ENCODE measurements at regions not wholly inside any gene's neighbourhood (a gene's known extent, or its start where the extent isn't known, plus 50 kb on each side); places are given as distances from the start of the nearest gene placed in this dataset.
A peak's percentile ranks its signal among the peaks of the same experiment; 100 is the strongest.
"Not testable (repeated sequence)": the region's sequence is repeated elsewhere in the genome, so short reads cannot be mapped to it uniquely, and the experiment has no call there.

GRCh38 chrX:5683996-5684395 is 544.7 kb downstream of the NLGN4X start:
- no peak for DNase-seq

DNA sequence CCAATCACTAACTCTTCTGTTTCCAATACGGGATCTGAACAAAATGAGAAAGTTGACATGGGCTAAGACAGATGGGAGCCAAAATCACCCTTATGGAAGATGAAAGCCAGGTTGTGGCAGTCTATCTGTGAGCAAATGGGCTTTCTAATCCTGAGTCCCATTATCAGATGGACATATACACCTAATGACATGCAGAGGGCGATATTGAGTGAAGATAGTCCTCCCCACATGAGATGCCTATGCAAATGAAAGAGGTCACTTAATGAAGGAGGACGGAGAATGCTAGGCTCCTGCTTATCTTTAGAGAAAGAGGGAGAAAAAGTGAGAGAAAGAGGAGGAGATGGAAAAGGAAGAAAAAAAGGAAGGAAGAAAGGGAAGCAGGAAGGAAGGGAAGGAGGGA is 547.5 kb downstream of the NLGN4X start:
- DNase-seq: no peak

DNA sequence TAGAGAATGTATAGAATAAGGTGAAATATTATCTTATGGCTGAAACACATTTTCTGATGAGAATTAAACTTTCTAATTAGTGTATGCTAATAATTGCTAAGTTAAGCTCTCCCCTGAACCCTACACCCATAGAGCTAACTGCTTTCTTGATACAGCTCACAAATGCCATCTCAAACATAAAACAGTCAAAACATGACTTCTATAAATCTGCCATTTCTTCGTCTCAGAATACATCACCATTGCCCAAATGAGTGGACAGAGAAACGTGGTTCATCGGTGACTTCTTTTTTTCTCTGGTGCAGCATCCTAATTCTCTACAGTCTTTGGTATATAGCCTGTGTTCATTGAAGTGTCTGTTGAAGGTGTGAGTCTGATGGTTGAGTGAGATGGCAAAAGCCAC is 554.6 kb downstream of the NLGN4X start:
- DNase-seq: no peak

GRCh38 chrX:5672099-5672498 is 556.6 kb downstream of the NLGN4X start:
- DNase-seq: no peak

DNA sequence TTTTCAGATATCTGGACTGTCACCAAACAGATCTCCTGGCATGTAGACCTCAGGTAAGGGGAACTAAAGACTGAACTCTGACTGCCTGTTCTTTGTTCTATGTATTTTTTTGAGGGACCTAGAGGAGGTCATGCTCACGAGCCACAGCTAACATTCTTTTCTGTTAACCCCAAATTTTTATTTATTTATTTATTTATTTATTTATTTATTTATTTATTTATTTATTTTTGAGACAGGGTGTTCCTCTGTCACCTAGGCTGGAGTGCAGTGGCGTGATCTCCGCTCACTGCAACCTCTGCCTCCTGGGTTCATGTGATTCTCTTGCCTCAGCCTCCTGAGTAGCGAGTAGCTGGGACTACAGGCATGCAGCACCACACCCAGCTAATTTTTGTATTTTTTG is 562.0 kb downstream of the NLGN4X start:
- not testable (repeated sequence) for DNase-seq

DNA sequence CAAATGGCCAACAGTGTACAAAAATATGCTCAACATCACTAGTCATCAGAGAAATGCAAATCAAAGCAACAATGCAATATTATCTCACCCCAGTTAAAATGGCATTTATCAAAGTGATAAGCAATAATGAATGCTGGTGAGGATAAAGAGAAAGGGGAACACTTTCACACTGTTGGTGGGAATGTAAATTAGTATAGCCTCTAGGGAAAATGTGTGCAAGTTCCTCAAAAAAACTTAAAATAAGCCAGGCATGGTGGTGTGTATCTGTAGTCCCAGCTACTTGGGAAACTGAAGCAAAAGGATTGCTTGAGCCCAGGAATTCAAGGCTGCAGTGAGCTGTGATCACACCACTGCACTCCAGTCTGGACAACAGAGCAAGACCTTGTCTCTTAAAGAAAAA is 572.1 kb downstream of the NLGN4X start:
- no peak for DNase-seq

GRCh38 chrX:5650904-5651303 is 577.8 kb downstream of the NLGN4X start:
- no peak for DNase-seq

DNA sequence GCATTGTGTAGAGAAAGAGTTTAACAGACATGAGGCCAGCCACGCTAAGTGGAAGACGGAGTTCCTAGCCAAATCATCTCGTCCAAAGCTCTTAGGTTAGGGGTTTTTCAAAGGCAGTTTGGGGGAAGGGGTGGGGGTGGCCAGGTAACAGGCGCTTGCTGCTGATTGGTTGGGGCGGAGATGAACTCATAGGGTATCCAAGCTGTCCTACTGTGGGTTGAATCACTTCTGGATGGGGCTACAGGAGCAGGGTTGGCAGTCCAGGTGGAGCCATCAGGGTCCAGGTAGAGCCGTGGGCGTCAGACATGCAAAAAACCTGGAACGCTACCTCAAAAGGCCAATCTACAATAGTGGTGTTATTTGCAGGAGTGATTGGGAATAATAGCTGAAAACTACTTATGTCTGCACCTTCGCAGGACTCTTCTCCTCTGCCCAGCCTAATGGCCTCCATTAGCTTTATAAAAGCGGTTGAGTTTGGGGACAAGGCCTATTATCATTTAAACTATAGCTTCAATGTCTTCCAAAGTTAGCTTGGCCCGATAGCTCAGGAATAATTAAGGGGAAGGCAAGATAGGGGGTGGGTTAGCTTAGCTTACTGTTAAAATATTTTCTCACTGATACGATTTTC is 579.6 kb downstream of the NLGN4X start:
- no peak for DNase-seq

DNA sequence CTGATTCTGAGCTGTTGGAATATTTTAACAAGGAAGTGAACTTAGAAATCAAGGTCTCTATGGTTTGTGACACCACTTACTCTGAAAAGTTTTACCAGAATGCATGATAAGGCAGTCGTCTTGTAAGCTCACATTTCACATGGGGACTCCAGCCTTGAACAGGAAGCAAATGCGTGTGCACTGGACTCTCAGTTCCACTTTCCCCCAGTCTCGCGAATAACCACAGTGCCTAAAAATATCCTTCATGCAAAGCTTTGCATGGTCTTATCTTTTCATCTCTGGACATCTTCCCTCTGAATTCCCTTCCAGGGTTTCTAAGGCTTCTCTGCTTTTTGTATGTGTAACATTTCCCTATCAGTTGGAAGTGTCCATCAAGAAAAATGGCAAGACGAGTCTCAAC is 581.8 kb downstream of the NLGN4X start:
- no peak for DNase-seq

DNA sequence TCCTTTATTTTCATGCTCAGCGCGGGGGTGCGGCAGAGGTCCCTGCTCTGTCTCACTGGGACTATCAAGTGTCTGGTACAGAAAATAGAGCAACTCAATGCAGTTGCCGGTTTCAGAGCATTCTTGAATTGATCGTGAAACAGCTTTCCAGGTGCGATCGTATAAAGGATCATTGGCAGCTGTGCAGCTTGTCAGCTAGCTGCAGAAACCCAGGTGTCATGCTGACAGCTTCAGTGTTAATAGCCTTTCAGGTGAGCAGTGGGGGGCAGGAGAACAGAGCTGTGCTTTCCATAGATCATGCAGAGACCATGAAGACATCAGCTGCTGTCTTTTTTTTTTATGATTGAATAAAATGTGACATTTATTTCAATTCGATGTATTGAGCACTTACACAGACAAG is 583.9 kb downstream of the NLGN4X start:
- peak; percentile 9 for DNase-seq

- DNase-seq: no peak
Measured at GRCh38 chrX:5640071-5640470, 588.6 kb downstream of the NLGN4X start.

DNA sequence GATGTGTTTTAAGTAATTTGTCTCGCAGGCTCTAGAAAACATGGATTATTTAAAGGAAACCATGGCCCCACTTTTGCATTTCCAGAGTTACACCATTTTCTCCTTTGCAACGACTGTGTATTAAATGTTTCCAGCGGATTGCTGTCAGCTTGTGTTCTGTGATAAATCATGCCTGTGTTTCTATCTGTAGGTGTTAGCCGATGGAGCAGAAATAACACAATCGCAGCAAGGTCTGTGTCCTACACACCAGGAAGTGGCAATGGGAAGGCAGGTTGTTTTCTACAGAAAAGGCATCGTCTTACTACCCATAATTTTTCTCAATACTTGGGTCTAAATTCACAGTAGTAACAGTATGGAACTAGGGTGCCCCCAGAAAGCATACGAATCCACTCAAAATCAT is 590.1 kb downstream of the NLGN4X start:
- no peak for DNase-seq

- DNase-seq: no peak
Measured at GRCh38 chrX:5632887-5633286, 595.8 kb downstream of the NLGN4X start.

- no peak for DNase-seq
Measured at GRCh38 chrX:5632061-5632614, 596.5 kb downstream of the NLGN4X start.

DNA sequence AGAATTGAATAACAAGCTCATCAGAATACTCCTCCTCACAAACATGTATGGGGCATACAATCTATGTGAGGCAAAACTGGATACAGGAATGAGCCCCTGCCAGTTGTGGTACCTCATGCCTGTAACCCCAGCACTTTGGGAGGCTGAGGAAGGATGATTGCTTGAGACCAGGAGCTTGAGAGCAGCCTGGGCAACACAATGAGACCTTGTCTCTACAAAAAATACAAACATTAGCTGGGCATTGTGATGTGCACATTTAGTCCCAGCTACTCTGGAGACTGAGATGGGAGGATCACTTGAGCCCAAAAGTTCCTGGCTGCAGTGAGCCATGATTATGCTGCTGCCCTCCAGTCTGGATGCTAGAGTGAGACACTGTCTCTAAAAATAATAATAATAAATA is 611.0 kb downstream of the NLGN4X start:
- DNase-seq: no peak

GRCh38 chrX:5595570-5595969 is 633.1 kb downstream of the NLGN4X start:
- DNase-seq: no peak

- no peak for DNase-seq
Measured at GRCh38 chrX:5586726-5587125, 641.9 kb downstream of the NLGN4X start.

GRCh38 chrX:5575407-5575806 is 653.3 kb downstream of the NLGN4X start:
- no peak for DNase-seq

DNA sequence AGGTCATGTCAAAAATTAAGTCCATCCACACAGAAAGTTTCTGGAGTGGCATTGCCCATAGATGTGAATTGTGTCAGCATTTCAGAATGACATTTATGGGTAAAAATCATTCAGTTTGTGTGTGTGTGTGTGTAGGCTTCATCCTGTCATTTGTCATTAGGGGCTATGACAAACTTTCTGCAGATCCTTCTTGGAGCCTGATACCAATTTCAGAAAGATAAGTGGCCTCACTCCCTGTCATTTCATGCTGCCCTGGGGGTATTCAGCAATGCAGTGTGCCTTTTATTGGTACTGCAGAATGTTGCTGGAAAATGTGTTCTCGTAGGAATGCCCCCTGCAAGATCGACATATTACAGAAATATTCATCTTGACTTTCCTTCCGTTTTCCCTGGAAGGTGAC is 659.7 kb downstream of the NLGN4X start:
- DNase-seq: no peak

GRCh38 chrX:5559386-5559785 is 669.3 kb downstream of the NLGN4X start:
- no peak for DNase-seq

DNA sequence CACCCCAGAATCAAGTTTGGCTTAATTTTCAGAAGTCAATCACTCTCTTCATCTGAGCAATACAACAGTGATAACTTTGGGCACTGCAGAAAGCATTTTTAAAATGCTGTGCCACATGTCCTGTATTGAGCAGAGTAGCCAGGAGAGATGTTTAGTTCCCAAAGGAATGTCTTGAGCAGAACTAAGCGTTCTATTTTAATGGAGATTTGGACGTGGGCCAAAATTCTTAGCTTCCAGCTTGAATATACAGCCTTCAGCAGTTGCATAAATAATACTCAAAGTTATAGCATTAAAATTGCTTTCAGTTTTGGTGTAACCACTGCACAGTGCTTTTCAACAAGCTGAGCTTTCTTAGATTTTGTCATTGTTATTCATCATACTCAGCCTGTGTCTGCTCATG is 679.2 kb downstream of the NLGN4X start:
- no peak for DNase-seq

DNA sequence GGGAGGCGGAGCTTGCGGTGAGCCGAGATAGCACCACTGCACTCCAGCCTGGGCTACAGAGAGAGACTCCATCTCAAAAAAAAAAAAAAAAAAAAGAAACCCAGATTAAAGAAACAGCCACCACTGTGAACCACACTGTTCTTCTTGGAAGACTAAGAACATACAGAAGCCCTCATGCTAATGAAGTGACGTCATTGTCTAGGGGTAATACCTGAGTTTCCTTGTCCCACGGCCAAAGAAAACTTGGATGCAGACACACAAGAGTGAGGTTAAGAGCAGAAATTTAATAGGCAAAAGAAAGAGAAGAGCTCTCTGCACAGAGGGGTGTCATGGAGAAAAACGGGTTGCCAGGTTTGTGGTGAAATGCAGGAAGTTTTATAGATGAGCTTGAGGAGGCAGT is 691.6 kb downstream of the NLGN4X start:
- no peak for DNase-seq

- DNase-seq: no peak
Measured at GRCh38 chrX:5536261-5536660, 692.4 kb downstream of the NLGN4X start.

- no peak for DNase-seq
Measured at GRCh38 chrX:5528057-5528456, 700.6 kb downstream of the NLGN4X start.

DNA sequence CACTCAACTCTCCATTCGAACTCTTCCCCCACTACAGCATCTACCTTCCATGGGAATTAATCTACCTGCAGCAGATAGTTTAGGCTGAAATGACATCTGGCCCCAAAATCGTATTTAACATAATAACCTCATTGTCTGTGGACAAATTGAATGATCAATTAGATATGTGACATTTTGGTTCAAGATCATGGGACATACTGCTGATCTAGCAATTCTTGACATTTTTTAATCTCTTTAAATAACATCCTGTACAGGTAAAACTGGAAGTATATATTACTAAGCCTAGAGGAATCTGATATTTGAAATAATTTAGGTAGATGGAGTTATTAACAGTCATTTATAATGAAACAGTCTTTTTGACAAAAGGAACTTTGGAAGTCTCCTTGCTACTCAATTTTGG is 702.5 kb downstream of the NLGN4X start:
- no peak for DNase-seq

All from NCI-H510A treated with DMSO at 0.1 percent for 48 hours (cell line).